ENCODE measurements at regions not wholly inside any gene's neighbourhood (a gene's known extent, or its start where the extent isn't known, plus 50 kb on each side); places are given as distances from the start of the nearest gene placed in this dataset.

DNA sequence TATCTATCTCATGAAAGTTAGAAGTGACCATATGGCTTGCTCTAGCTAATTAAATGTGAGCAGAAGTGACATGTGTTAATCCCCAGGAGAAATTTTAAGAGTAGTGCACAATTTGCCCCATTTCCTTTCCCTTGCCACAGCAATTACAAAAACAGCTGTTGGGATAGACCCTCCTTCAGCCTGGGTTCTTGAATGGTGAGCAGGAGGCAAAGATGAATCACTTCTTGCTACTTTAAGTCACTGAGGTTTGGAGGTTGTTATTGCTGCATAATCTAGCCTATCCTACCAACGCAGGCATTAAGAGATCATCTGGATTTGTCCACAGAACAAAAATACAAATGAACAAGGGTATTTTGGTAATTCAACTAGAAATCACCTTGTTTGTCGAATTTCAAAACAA, 51.7 kb upstream of the CAPN7 start:
- DNase-seq (ENCODE audit: low spot score) = no peak
- no peak for FAIRE-seq

More for the DNA sequence above, 51.7 kb upstream of the CAPN7 start:
- 23% methylated on average over 2 of the region's 2 CpGs for WGBS (ENCODE audit: low lambda C conversion rate)
- H2AFZ ChIP-seq (ENCODE audit: low read length) = no peak overlapping the region
- H4K20me1 ChIP-seq (ENCODE audit: insufficient read depth, low read length) = no peaks in the 10 kb centered on the region
- no peak overlapping the region for H3K4me3 ChIP-seq (replicated peaks in 1 of 3; ENCODE audit: insufficient read depth in 1 of 3, low read depth in 2 of 3, low read length in 3 of 3)
- no peaks in the 10 kb centered on the region for H3K36me3 ChIP-seq (replicated peaks in 1 of 2; ENCODE audit: control insufficient read depth in 1 of 2, insufficient read depth in 2 of 2, low read length in 2 of 2)
- POLR2A ChIA-PET = no interaction called here
- TF ChIP-seq ZNF670 (CRISPR knock-in tag; IDR thresholded peaks at IDR 0.05; ENCODE audit: borderline replicate concordance) = no peak
- TF ChIP-seq, protein P1, sequence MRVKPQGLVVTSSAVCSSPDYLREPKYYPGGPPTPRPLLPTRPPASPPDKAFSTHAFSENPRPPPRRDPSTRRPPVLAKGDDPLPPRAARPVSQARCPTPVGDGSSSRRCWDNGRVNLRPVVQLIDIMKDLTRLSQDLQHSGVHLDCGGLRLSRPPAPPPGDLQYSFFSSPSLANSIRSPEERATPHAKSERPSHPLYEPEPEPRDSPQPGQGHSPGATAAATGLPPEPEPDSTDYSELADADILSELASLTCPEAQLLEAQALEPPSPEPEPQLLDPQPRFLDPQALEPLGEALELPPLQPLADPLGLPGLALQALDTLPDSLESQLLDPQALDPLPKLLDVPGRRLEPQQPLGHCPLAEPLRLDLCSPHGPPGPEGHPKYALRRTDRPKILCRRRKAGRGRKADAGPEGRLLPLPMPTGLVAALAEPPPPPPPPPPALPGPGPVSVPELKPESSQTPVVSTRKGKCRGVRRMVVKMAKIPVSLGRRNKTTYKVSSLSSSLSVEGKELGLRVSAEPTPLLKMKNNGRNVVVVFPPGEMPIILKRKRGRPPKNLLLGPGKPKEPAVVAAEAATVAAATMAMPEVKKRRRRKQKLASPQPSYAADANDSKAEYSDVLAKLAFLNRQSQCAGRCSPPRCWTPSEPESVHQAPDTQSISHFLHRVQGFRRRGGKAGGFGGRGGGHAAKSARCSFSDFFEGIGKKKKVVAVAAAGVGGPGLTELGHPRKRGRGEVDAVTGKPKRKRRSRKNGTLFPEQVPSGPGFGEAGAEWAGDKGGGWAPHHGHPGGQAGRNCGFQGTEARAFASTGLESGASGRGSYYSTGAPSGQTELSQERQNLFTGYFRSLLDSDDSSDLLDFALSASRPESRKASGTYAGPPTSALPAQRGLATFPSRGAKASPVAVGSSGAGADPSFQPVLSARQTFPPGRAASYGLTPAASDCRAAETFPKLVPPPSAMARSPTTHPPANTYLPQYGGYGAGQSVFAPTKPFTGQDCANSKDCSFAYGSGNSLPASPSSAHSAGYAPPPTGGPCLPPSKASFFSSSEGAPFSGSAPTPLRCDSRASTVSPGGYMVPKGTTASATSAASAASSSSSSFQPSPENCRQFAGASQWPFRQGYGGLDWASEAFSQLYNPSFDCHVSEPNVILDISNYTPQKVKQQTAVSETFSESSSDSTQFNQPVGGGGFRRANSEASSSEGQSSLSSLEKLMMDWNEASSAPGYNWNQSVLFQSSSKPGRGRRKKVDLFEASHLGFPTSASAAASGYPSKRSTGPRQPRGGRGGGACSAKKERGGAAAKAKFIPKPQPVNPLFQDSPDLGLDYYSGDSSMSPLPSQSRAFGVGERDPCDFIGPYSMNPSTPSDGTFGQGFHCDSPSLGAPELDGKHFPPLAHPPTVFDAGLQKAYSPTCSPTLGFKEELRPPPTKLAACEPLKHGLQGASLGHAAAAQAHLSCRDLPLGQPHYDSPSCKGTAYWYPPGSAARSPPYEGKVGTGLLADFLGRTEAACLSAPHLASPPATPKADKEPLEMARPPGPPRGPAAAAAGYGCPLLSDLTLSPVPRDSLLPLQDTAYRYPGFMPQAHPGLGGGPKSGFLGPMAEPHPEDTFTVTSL (CRISPR knock-in tag; IDR thresholded peaks at IDR 0.05; ENCODE audit: borderline replicate concordance) = no peak
- TF ChIP-seq RFXAP (CRISPR knock-in tag; IDR thresholded peaks at IDR 0.05; ENCODE audit: borderline replicate concordance) = no peak
- TF ChIP-seq, protein P2, sequence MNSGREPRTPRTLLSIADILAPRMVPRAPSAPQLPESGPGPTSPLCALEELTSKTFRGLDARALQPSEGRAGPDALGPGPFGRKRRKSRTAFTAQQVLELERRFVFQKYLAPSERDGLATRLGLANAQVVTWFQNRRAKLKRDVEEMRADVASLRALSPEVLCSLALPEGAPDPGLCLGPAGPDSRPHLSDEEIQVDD (CRISPR knock-in tag; IDR thresholded peaks at IDR 0.05; ENCODE audit: borderline replicate concordance) = no peak
- TF ChIP-seq NR2F2 (IDR thresholded peaks at IDR 0.05; ENCODE audit: borderline replicate concordance, low read depth) = no peak
- no peak for TF ChIP-seq PRPF4 (IDR thresholded peaks at IDR 0.05; ENCODE audit: low read depth, low read length, poor library complexity, severe bottlenecking)
- no peak for TF ChIP-seq NFRKB (IDR thresholded peaks at IDR 0.05)
- no peak for TF ChIP-seq HNRNPUL1 (IDR thresholded peaks at IDR 0.05; ENCODE audit: low read depth, low read length)
- H3K79me2 ChIP-seq (ENCODE audit: insufficient read depth, low read length) = no peaks in the 10 kb centered on the region
- H3K9me3 ChIP-seq (ENCODE audit: low read length) = no peaks in the 10 kb centered on the region
- no TSS peak for BruUV-seq (replicated peaks)
- in situ Hi-C loops (cut with HindIII; ENCODE audit: extremely low pct_ligation_motif_present, low pct_unique_long_range_greater_than_20kb) (no loop called here), intact Hi-C loops (cut with micrococcal nuclease; ENCODE audit: unreplicated experiment) (no loop called here)
- no peak overlapping the region for H3K9ac ChIP-seq (ENCODE audit: insufficient read depth, low read depth, low read length)
- no peak for ATAC-seq
- CTCF ChIA-PET (ENCODE audit: low intra/inter-chr PET ratio, low total read pairs) = no interaction called here
- no peaks in the 10 kb centered on the region; a peak in 1 of 5 replicates for H3K27me3 ChIP-seq (ENCODE audit: control insufficient read depth in 1 of 2, insufficient read depth in 2 of 2, low read length in 2 of 2)
- H3K27ac ChIP-seq (ENCODE audit: extremely low read length, insufficient read depth, low read length) = no peak overlapping the region
- H3K4me1 ChIP-seq (ENCODE audit: insufficient read depth, low read length) = peaks cover 5% of the 10 kb centered on the region
- no peak overlapping the region for H3K4me2 ChIP-seq (ENCODE audit: low read depth, low read length)

Measured in HepG2 (cell line).